GM12874 (cell line): ENCODE measurements at regions not wholly inside any gene's neighbourhood (a gene's known extent, or its start where the extent isn't known, plus 50 kb on each side); places are given as distances from the start of the nearest gene placed in this dataset.

Source experiments
- CTCF ChIP-seq: IDR thresholded peaks from 2 replicates; pipeline ENCODE4 v1.5.1; 2011; ENCODE audit warnings: low read depth, mild to moderate bottlenecking, control low read depth, low read length, moderate library complexity; ENCODE audit not compliant: insufficient read depth

GRCh38 chr10:52525761-52526160 lies 211.7 kb downstream of the DKK1 start:
- TF ChIP-seq CTCF = no peak

- no peak for TF ChIP-seq CTCF
Observed at GRCh38 chr10:52526251-52526823, 212.3 kb downstream of the DKK1 start.

- TF ChIP-seq CTCF = no peak
Observed at GRCh38 chr10:52532650-52533290, 218.7 kb downstream of the DKK1 start.

- no peak for TF ChIP-seq CTCF
Observed at GRCh38 chr10:52533986-52534385, 219.9 kb downstream of the DKK1 start.

- TF ChIP-seq CTCF = no peak
Observed at GRCh38 chr10:52539463-52539862, 225.4 kb downstream of the DKK1 start.

GRCh38 chr10:52540479-52540984 lies 226.5 kb downstream of the DKK1 start:
- no peak for TF ChIP-seq CTCF

- no peak for TF ChIP-seq CTCF
Observed at GRCh38 chr10:52541006-52541473, 227.0 kb downstream of the DKK1 start.
